Testis (tissue), 2 donors: ENCODE measurements at regions not wholly inside any gene's neighbourhood (a gene's known extent, or its start where the extent isn't known, plus 50 kb on each side); places are given as distances from the start of the nearest gene placed in this dataset.

Experiments
- DNase-seq: peaks from one replicate; pipeline ENCODE4 v3.0.0-alpha.2; 2019
- H3K27ac ChIP-seq, 2 donors: fragments of 200-600 bp; sonication (generic); one replicate each; pipeline ENCODE4 v1.5.1; 2019
- H3K27me3 ChIP-seq: fragments of 200-600 bp; sonication (generic); one replicate; pipeline ENCODE4 v1.5.1; 2019
- H3K36me3 ChIP-seq: fragments of 200-600 bp; sonication (generic); one replicate; pipeline ENCODE4 v1.5.1; 2017; ENCODE audit warnings: low read depth; ENCODE audit errors: missing control alignments
- H3K4me1 ChIP-seq: fragments of 200-600 bp; sonication (generic); one replicate; pipeline ENCODE4 v1.5.1; 2019
- H3K4me3 ChIP-seq, 2 donors: fragments of 200-600 bp; sonication (generic); one replicate each; pipeline ENCODE4 v1.5.1; 2017 to 2019
- H3K9me3 ChIP-seq: fragments of 200-600 bp; sonication (generic); one replicate; pipeline ENCODE4 v1.5.1; 2017
- POLR2A ChIP-seq: fragments of 450-650 bp; IDR thresholded peaks from one replicate; pipeline ENCODE4 v1.6.1; 2017; ENCODE audit warnings: antibody characterized with exemption, mild to moderate bottlenecking, moderate library complexity
- WGBS, 2 donors: methylation state at CpG; one replicate each; pipeline ENCODE4 v1.1.5; 2018; 5-methylcytosine and 5-hydroxymethylcytosine counted together
- intact Hi-C: fragments of 100-400 bp; cut with DNase I; formaldehyde crosslinking; loops from one replicate; pipeline ENCODE4 v1.15.1; 2023; ENCODE audit warnings: low total_unique reads
- TF ChIP-seq, protein P1 (sequence below), 3 experiments: fragments of 450-650 bp in 2 of 3; fragments of 200-600 bp in 1 of 3; sonication (generic) in 1 of 3; IDR thresholded peaks; one replicate each; pipeline ENCODE4 v1.5.1; 2016 to 2019; ENCODE audit warnings: antibody characterized with exemption in 3 of 3, mild to moderate bottlenecking in 2 of 3, moderate library complexity in 1 of 3

DNA sequence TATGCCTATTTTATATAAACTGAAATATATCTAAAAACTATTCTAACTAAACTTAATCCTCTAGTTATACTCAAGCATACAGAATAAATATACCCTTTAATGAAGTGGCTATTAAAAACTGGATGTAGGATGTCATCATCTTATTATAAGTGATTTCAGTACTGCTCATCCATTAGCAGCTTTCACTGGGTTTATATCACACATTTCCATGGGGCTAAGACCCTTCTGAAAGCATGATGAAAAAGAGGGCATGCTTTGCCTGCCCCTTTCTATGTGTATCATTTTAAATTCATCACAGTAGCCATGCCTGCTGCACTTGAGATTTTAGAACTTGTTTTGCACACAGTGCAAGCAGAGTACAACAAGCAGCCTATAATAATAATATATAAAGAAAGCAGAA is 477.5 kb downstream of the SLITRK6 start:
- Histone ChIP-seq H3K4me3 (no peak overlapping the region), H3K27ac (no peak overlapping the region), H3K9me3 (no peaks in the 10 kb centered on the region), H3K36me3 (no peaks in the 10 kb centered on the region), H3K27me3 (no peaks in the 10 kb centered on the region), H3K4me1 (no peaks in the 10 kb centered on the region)
- intact Hi-C loops, result no loop called here
- no peak for TF ChIP-seq POLR2A
- no peak for DNase-seq

DNA sequence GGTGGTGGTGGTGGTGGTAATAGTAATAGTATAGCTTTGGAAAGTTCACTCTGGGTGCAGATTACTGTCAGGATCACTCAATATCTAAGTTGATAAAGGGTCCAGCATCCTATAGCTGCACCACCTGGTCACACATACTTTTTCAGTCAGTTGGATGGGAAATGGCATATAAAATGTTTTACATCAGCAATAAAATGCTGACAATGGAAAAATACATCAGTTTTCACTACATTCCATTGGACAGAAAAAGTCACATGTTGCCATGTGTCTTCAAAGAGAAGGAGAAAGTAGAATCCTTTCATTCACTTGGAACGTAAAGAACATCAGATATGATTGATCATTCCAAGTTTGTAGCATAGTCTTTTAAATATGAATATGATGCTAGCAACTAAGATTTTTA is 481.4 kb downstream of the SLITRK6 start:
- no peaks in the 10 kb centered on the region for H3K4me1 ChIP-seq
- H3K36me3 ChIP-seq, result no peaks in the 10 kb centered on the region
- intact Hi-C loops, result no loop called here
- no peak overlapping the region for H3K27ac ChIP-seq
- no peaks in the 10 kb centered on the region for H3K9me3 ChIP-seq
- no peaks in the 10 kb centered on the region for H3K27me3 ChIP-seq
- TF ChIP-seq, protein P1, sequence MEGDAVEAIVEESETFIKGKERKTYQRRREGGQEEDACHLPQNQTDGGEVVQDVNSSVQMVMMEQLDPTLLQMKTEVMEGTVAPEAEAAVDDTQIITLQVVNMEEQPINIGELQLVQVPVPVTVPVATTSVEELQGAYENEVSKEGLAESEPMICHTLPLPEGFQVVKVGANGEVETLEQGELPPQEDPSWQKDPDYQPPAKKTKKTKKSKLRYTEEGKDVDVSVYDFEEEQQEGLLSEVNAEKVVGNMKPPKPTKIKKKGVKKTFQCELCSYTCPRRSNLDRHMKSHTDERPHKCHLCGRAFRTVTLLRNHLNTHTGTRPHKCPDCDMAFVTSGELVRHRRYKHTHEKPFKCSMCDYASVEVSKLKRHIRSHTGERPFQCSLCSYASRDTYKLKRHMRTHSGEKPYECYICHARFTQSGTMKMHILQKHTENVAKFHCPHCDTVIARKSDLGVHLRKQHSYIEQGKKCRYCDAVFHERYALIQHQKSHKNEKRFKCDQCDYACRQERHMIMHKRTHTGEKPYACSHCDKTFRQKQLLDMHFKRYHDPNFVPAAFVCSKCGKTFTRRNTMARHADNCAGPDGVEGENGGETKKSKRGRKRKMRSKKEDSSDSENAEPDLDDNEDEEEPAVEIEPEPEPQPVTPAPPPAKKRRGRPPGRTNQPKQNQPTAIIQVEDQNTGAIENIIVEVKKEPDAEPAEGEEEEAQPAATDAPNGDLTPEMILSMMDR (IDR thresholded peaks at IDR 0.05), result no peak
- no peak for TF ChIP-seq POLR2A
- no peak overlapping the region for H3K4me3 ChIP-seq
- WGBS, 2 donors, result 81 to 88% methylated on average over 1 of the region's 1 CpG
- no peak for DNase-seq

- no peaks in the 10 kb centered on the region for H3K9me3 ChIP-seq
- 40 to 50% methylated on average over 6 of the region's 6 CpGs for WGBS, 2 donors
- H3K4me3 ChIP-seq, result no peak overlapping the region
- TF ChIP-seq, protein P1 (IDR thresholded peaks at IDR 0.05), result no peak
- TF ChIP-seq POLR2A, result no peak
- intact Hi-C loops, result no loop called here
- H3K27ac ChIP-seq, result no peak overlapping the region
- H3K36me3 ChIP-seq, result no peaks in the 10 kb centered on the region
- H3K4me1 ChIP-seq, result no peaks in the 10 kb centered on the region
- no peaks in the 10 kb centered on the region for H3K27me3 ChIP-seq
- DNase-seq, result no peak
Observed at GRCh38 chr13:85316506-85317025, 482.7 kb downstream of the SLITRK6 start.

- Histone ChIP-seq H3K4me3 (no peak overlapping the region), H3K36me3 (no peaks in the 10 kb centered on the region), H3K4me1 (no peaks in the 10 kb centered on the region), H3K9me3 (no peaks in the 10 kb centered on the region), H3K27me3 (no peaks in the 10 kb centered on the region), H3K27ac (no peak overlapping the region)
- intact Hi-C loops, result no loop called here
- DNase-seq, result no peak
- no peak for TF ChIP-seq POLR2A
- TF ChIP-seq, protein P1 (IDR thresholded peaks at IDR 0.05), result no peak
- 85 to 87% methylated on average over 2 of the region's 2 CpGs for WGBS, 2 donors
Observed at GRCh38 chr13:85314686-85315085, 484.5 kb downstream of the SLITRK6 start.

DNA sequence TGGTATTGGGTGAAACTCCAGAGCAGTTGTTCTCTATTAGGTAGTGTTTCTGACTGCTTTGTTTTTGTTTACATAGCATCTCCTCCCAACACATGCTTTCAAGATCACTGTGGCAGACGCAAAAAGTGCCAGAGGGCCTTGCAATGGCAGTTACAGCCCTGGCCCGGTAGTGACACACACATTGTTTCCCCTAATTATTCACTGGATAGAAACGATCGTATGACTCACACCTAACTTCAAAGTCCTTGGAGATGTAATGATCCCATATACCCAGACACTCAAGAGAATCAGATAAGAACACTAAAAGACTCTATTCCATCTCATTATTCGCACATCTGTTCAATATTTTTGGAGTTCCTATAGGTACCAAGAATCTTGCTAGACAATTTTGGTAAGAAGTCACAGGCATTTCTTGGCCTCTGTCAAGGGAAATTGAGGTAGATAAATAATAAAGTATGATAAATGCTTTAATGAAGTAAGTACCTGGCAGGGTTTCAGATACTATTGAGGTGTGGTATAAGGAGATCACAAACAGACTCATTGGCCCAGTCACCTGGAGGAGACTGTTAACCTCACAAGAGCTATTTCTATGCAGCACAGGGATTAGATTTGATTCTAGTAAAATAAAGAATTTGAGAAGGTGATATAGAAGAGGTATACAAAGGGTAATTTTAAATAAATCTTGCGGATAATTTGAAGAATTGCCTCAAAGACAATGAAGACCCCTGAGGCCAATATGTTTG is 485.3 kb downstream of the SLITRK6 start:
- TF ChIP-seq, protein P1 (IDR thresholded peaks at IDR 0.05), result no peak
- TF ChIP-seq POLR2A, result no peak
- no peak overlapping the region for H3K27ac ChIP-seq
- H3K27me3 ChIP-seq, result no peaks in the 10 kb centered on the region
- no peak for DNase-seq
- H3K4me3 ChIP-seq, result no peak overlapping the region
- no peaks in the 10 kb centered on the region for H3K9me3 ChIP-seq
- intact Hi-C loops, result no loop called here
- no peaks in the 10 kb centered on the region for H3K4me1 ChIP-seq
- no peaks in the 10 kb centered on the region for H3K36me3 ChIP-seq
- 68 to 79% methylated on average over 6 of the region's 6 CpGs for WGBS, 2 donors
